ENCODE measurements at regions not wholly inside any gene's neighbourhood (a gene's known extent, or its start where the extent isn't known, plus 50 kb on each side); places are given as distances from the start of the nearest gene placed in this dataset.

DNA sequence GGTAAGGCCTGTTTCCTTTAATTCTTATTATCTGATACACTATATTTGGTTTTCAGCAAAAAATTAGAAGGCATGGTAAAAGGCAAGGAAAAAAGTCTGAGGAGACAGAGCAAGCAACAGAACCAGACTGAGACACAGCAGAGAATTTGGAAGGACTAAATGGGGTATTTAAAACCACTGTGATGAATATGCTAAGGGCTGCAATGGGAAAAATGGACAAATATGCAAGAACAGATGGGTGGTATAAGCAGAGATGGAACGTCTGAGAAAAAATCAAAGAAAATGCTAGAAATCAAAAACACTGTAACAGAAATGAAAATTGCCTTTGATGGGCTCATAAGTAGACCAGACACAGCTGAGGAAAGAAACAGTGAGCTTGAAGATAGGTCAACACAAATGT, 50.8 kb upstream of the NSMCE3 start:
- DNase-seq (ENCODE audit: low spot score), result no peak

GRCh38 chr15:29319823-29320222, 50.2 kb upstream of the NSMCE3 start:
- DNase-seq (ENCODE audit: low spot score), result no peak
